ENCODE measurements at regions not wholly inside any gene's neighbourhood (a gene's known extent, or its start where the extent isn't known, plus 50 kb on each side); places are given as distances from the start of the nearest gene placed in this dataset.

GRCh38 chr10:128632694-128633093 lies 506.5 kb upstream of the MKI67 start:
- ATAC-seq (no peak), DNase-seq (ENCODE audit: low spot score in 2 of 2) (no peak)
- Mint-ChIP-seq H3K36me3 (no peaks in the 10 kb centered on the region), H3K9me3 (peaks cover 0 to 3% of the 10 kb centered on the region in 2 donors), H3K27ac (no peak overlapping the region)

- Mint-ChIP-seq H3K9me3 (peaks cover 3 to 7% of the 10 kb centered on the region in 2 donors), H3K27ac (no peak overlapping the region), H3K36me3 (no peaks in the 10 kb centered on the region)
- no peak for ATAC-seq
- DNase-seq (ENCODE audit: low spot score in 2 of 2): no peak
Observed at GRCh38 chr10:128633864-128634540, 507.8 kb upstream of the MKI67 start.

- no peak overlapping the region for H3K27ac Mint-ChIP-seq
- H3K9me3 Mint-ChIP-seq: peaks cover 3 to 4% of the 10 kb centered on the region in 2 donors
- H3K36me3 Mint-ChIP-seq: no peaks in the 10 kb centered on the region
- peak; percentile 57 to 89 for ATAC-seq
- DNase-seq (ENCODE audit: low spot score in 2 of 2): no peak
Observed at GRCh38 chr10:128642023-128642422, 515.8 kb upstream of the MKI67 start.

- Mint-ChIP-seq H3K36me3 (no peaks in the 10 kb centered on the region), H3K9me3 (peaks cover 3 to 4% of the 10 kb centered on the region in 2 donors), H3K27ac (no peak overlapping the region)
- ATAC-seq: no peak
- no peak for DNase-seq (ENCODE audit: low spot score in 2 of 2)
Observed at GRCh38 chr10:128642502-128642901, 516.3 kb upstream of the MKI67 start.

GRCh38 chr10:128643658-128644057 lies 517.4 kb upstream of the MKI67 start:
- H3K27ac Mint-ChIP-seq: no peak overlapping the region
- no peak for DNase-seq (ENCODE audit: low spot score in 2 of 2)
- H3K9me3 Mint-ChIP-seq: peaks cover 3 to 4% of the 10 kb centered on the region in 2 donors
- ATAC-seq: no peak
- no peaks in the 10 kb centered on the region for H3K36me3 Mint-ChIP-seq

GRCh38 chr10:128645486-128645885 lies 519.3 kb upstream of the MKI67 start:
- DNase-seq (ENCODE audit: low spot score in 2 of 2): no peak
- H3K36me3 Mint-ChIP-seq: peaks cover 0 to 6% of the 10 kb centered on the region in 2 donors
- peaks cover 0 to 6% of the 10 kb centered on the region in 2 donors for H3K9me3 Mint-ChIP-seq
- H3K27ac Mint-ChIP-seq: no peak overlapping the region
- ATAC-seq: no peak

- H3K9me3 Mint-ChIP-seq: peaks cover 0 to 6% of the 10 kb centered on the region in 2 donors
- peaks cover 0 to 6% of the 10 kb centered on the region in 2 donors for H3K36me3 Mint-ChIP-seq
- no peak overlapping the region for H3K27ac Mint-ChIP-seq
- DNase-seq (ENCODE audit: low spot score in 2 of 2) (no peak), ATAC-seq (no peak)
Observed at GRCh38 chr10:128646956-128647355, 520.7 kb upstream of the MKI67 start.

GRCh38 chr10:128657548-128657947 lies 531.3 kb upstream of the MKI67 start:
- no peaks in the 10 kb centered on the region for H3K36me3 Mint-ChIP-seq
- no peak overlapping the region for H3K27ac Mint-ChIP-seq
- DNase-seq (ENCODE audit: low spot score in 2 of 2) (no peak), ATAC-seq (no peak)
- H3K9me3 Mint-ChIP-seq: peaks cover 5 to 7% of the 10 kb centered on the region in 2 donors

- DNase-seq (ENCODE audit: low spot score in 2 of 2) (no peak), ATAC-seq (no peak)
- peaks cover 0 to 5% of the 10 kb centered on the region in 2 donors for H3K36me3 Mint-ChIP-seq
- peaks cover 11 to 13% of the 10 kb centered on the region in 2 donors for H3K9me3 Mint-ChIP-seq
- H3K27ac Mint-ChIP-seq: no peak overlapping the region
Observed at GRCh38 chr10:128660726-128661125, 534.5 kb upstream of the MKI67 start.

GRCh38 chr10:128661404-128662197 lies 535.4 kb upstream of the MKI67 start:
- no peak for ATAC-seq
- Mint-ChIP-seq H3K36me3 (peaks cover 0 to 5% of the 10 kb centered on the region in 2 donors), H3K27ac (no peak overlapping the region), H3K9me3 (peaks cover 11 to 13% of the 10 kb centered on the region in 2 donors)
- no peak for DNase-seq (ENCODE audit: low spot score in 2 of 2)

GRCh38 chr10:128662520-128662919 lies 536.3 kb upstream of the MKI67 start:
- ATAC-seq (no peak), DNase-seq (ENCODE audit: low spot score in 2 of 2) (no peak)
- Mint-ChIP-seq H3K27ac (no peak overlapping the region), H3K36me3 (peaks cover 0 to 5% of the 10 kb centered on the region in 2 donors), H3K9me3 (peaks cover 11 to 13% of the 10 kb centered on the region in 2 donors)

GRCh38 chr10:128664729-128665128 lies 538.5 kb upstream of the MKI67 start:
- no peak overlapping the region for H3K27ac Mint-ChIP-seq
- peaks cover 11 to 13% of the 10 kb centered on the region in 2 donors for H3K9me3 Mint-ChIP-seq
- ATAC-seq: no peak
- DNase-seq (ENCODE audit: low spot score in 2 of 2): no peak
- peaks cover 0 to 5% of the 10 kb centered on the region in 2 donors for H3K36me3 Mint-ChIP-seq

GRCh38 chr10:128675405-128675804 lies 549.2 kb upstream of the MKI67 start:
- ATAC-seq: no peak

GRCh38 chr10:128680116-128680515 lies 553.9 kb upstream of the MKI67 start:
- no peak for ATAC-seq
- no peak for DNase-seq (ENCODE audit: low spot score in 2 of 2)
- peaks cover 0 to 9% of the 10 kb centered on the region in 2 donors for H3K9me3 Mint-ChIP-seq
- H3K36me3 Mint-ChIP-seq: no peaks in the 10 kb centered on the region
- H3K27ac Mint-ChIP-seq: no peak overlapping the region

More at GRCh38 chr10:128675405-128675804, 549.2 kb upstream of the MKI67 start:
- Mint-ChIP-seq H3K27ac (no peak overlapping the region), H3K36me3 (no peaks in the 10 kb centered on the region), H3K9me3 (peaks cover 0 to 9% of the 10 kb centered on the region in 2 donors)
- DNase-seq (ENCODE audit: low spot score in 2 of 2): no peak

- DNase-seq (ENCODE audit: low spot score in 2 of 2) (no peak), ATAC-seq (no peak)
- peaks cover 0 to 1% of the 10 kb centered on the region in 2 donors for H3K9me3 Mint-ChIP-seq
- no peak overlapping the region for H3K27ac Mint-ChIP-seq
- H3K36me3 Mint-ChIP-seq: no peaks in the 10 kb centered on the region
Observed at GRCh38 chr10:128684215-128684614, 558.0 kb upstream of the MKI67 start.

GRCh38 chr10:128686630-128687278 lies 560.5 kb upstream of the MKI67 start:
- DNase-seq (ENCODE audit: low spot score in 2 of 2): no peak
- Mint-ChIP-seq H3K9me3 (no peaks in the 10 kb centered on the region), H3K27ac (no peak overlapping the region), H3K36me3 (no peaks in the 10 kb centered on the region)
- no peak for ATAC-seq

- H3K9me3 Mint-ChIP-seq: no peaks in the 10 kb centered on the region
- no peak overlapping the region for H3K27ac Mint-ChIP-seq
- ATAC-seq: no peak
- H3K36me3 Mint-ChIP-seq: no peaks in the 10 kb centered on the region
- DNase-seq (ENCODE audit: low spot score in 2 of 2): no peak
Observed at GRCh38 chr10:128687408-128687807, 561.2 kb upstream of the MKI67 start.

Data from activated naive CD4-positive, alpha-beta T cell treated with anti-CD3 and anti-CD28 coated beads, Interleukin-2, amount 50 U/mL, for 72 hours (primary cell).